Trophoblast cell (in vitro differentiated cells and primary cell): ENCODE measurements at regions not wholly inside any gene's neighbourhood (a gene's known extent, or its start where the extent isn't known, plus 50 kb on each side); places are given as distances from the start of the nearest gene placed in this dataset.

Source experiments
- DNase-seq, 2 donors: peaks; one replicate each; pipeline ENCODE4 v3.0.0-alpha.2; 2016
- H2AFZ ChIP-seq: 2 replicates; pipeline ENCODE4 v1.6.1; 2013; ENCODE audit warnings: low read length, moderate library complexity, mild to moderate bottlenecking; ENCODE audit not compliant: insufficient read depth, poor library complexity
- H2AK5ac ChIP-seq: 2 replicates; pipeline ENCODE4 v1.6.1; 2013; ENCODE audit warnings: mild to moderate bottlenecking, low read length
- H2BK120ac ChIP-seq: 2 replicates; pipeline ENCODE4 v1.6.1; 2013; ENCODE audit warnings: low read length, mild to moderate bottlenecking, moderate library complexity; ENCODE audit not compliant: insufficient read depth, poor library complexity
- H2BK12ac ChIP-seq: 2 replicates; pipeline ENCODE4 v1.6.1; 2013; ENCODE audit warnings: mild to moderate bottlenecking, low read length, moderate library complexity
- H2BK5ac ChIP-seq: 2 replicates; pipeline ENCODE4 v1.6.1; 2013; ENCODE audit warnings: low read length, low read depth, moderate library complexity, mild to moderate bottlenecking; ENCODE audit not compliant: poor library complexity
- H3K14ac ChIP-seq: 2 replicates; pipeline ENCODE4 v1.6.1; 2013; ENCODE audit warnings: mild to moderate bottlenecking, low read length
- H3K18ac ChIP-seq: 2 replicates; pipeline ENCODE4 v1.6.1; 2013; ENCODE audit warnings: mild to moderate bottlenecking, low read length
- H3K23ac ChIP-seq: 2 replicates; pipeline ENCODE4 v1.6.1; 2013; ENCODE audit warnings: low read length
- H3K27ac ChIP-seq: 2 replicates; pipeline ENCODE4 v1.5.1; 2013; ENCODE audit warnings: low read depth, mild to moderate bottlenecking, inconsistent platforms, low read length, moderate library complexity
- H3K27me3 ChIP-seq: 2 replicates; pipeline ENCODE4 v1.6.1; 2013; ENCODE audit warnings: inconsistent platforms, mild to moderate bottlenecking, low read length, moderate library complexity; ENCODE audit not compliant: insufficient read depth
- H3K36me3 ChIP-seq, 2 experiments: 1 replicate in 1 of 2; 2 replicates in 1 of 2; pipeline ENCODE4 v1.6.1; 2013; ENCODE audit warnings: low read length in 2 of 2, mild to moderate bottlenecking in 2 of 2, moderate library complexity in 1 of 2; ENCODE audit not compliant: insufficient read depth in 2 of 2, control insufficient read depth in 1 of 2
- H3K4ac ChIP-seq: 2 replicates; pipeline ENCODE4 v1.6.1; 2013; ENCODE audit warnings: low read depth, mild to moderate bottlenecking, low read length, moderate library complexity
- H3K4me1 ChIP-seq, 2 experiments: 1 replicate in 1 of 2; 2 replicates in 1 of 2; pipeline ENCODE4 v1.6.1; 2013; ENCODE audit warnings: low read length in 2 of 2, mild to moderate bottlenecking in 2 of 2, moderate library complexity in 1 of 2; ENCODE audit not compliant: insufficient read depth in 2 of 2, control insufficient read depth in 1 of 2
- H3K4me2 ChIP-seq: 2 replicates; pipeline ENCODE4 v1.6.1; 2013; ENCODE audit warnings: inconsistent platforms, mild to moderate bottlenecking, low read length, moderate library complexity
- H3K4me3 ChIP-seq: 2 replicates; pipeline ENCODE4 v1.5.1; 2013; ENCODE audit warnings: mild to moderate bottlenecking, low read depth, low read length, inconsistent platforms
- H3K79me1 ChIP-seq: one replicate; pipeline ENCODE4 v1.6.1; 2013; ENCODE audit warnings: low read length
- H3K79me2 ChIP-seq: 2 replicates; pipeline ENCODE4 v1.6.1; 2013; ENCODE audit warnings: low read length, mild to moderate bottlenecking; ENCODE audit not compliant: control insufficient read depth, insufficient read depth, poor library complexity
- H3K9ac ChIP-seq: 2 replicates; pipeline ENCODE4 v1.6.1; 2013; ENCODE audit warnings: mild to moderate bottlenecking, low read length
- H3K9me3 ChIP-seq: 2 replicates; pipeline ENCODE4 v1.6.1; 2013; ENCODE audit warnings: low read depth, mild to moderate bottlenecking, control low read depth, inconsistent platforms, low read length; ENCODE audit not compliant: insufficient read depth
- H4K12ac ChIP-seq: 2 replicates; pipeline ENCODE4 v1.6.1; 2013; ENCODE audit warnings: low read depth, mild to moderate bottlenecking, low read length, moderate library complexity
- H4K8ac ChIP-seq: 2 replicates; pipeline ENCODE4 v1.6.1; 2013; ENCODE audit warnings: low read depth, mild to moderate bottlenecking, low read length, moderate library complexity
- H4K91ac ChIP-seq: one replicate; pipeline ENCODE4 v1.6.1; 2013; ENCODE audit warnings: low read depth, mild to moderate bottlenecking, low read length, moderate library complexity
- WGBS: extraction: QIAGEN DNeasy Blood & Tissue Kit; methylation state at CpG from one replicate; pipeline ENCODE4 v1.1.7; 2013; ENCODE audit warnings: missing lambda C conversion rate; ENCODE audit not compliant: insufficient read length, insufficient coverage; ENCODE audit errors: extremely low coverage; 5-methylcytosine and 5-hydroxymethylcytosine counted together

DNA sequence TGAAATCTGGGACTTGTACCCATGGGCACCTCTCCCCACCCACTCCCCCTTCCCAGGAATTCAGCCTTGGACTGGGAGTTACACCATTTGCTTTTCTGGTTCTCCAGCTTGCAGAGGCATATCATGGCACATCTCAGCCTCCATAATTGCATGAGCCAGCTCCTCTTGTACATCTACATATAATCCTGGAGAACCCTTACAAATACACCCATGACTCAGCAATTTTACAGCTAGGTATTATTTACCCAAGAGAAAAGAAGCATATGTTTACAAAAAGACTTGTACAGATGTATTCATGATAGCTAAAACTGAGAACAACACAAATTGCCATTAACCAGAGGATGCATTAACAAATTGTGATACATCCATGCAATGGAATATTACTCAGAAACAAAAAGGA, 58.4 kb downstream of the RPLP1 start:
- H2BK5ac ChIP-seq, result no peak overlapping the region
- no peak for DNase-seq
- H3K79me1 ChIP-seq, result no peaks in the 10 kb centered on the region
- H4K12ac ChIP-seq, result no peak overlapping the region
- no peak overlapping the region for H3K14ac ChIP-seq
- no peak overlapping the region for H3K18ac ChIP-seq
- H2BK120ac ChIP-seq, result no peak overlapping the region
- no peak overlapping the region for H2AK5ac ChIP-seq
- H3K4ac ChIP-seq, result no peak overlapping the region
- H3K23ac ChIP-seq, result no peak overlapping the region
- no peak overlapping the region for H3K4me2 ChIP-seq
- H2AFZ ChIP-seq, result no peak overlapping the region
- H4K8ac ChIP-seq, result no peak overlapping the region
- H3K9me3 ChIP-seq, result no peaks in the 10 kb centered on the region
- H3K4me1 ChIP-seq, result no peaks in the 10 kb centered on the region
- no peak overlapping the region for H3K4me3 ChIP-seq
- no peak overlapping the region for H3K9ac ChIP-seq
- no peak overlapping the region for H2BK12ac ChIP-seq
- H3K36me3 ChIP-seq, result no peaks in the 10 kb centered on the region
- H4K91ac ChIP-seq, result no peak overlapping the region
- H3K79me2 ChIP-seq, result no peaks in the 10 kb centered on the region
- no peak overlapping the region for H3K27ac ChIP-seq
- no peaks in the 10 kb centered on the region for H3K27me3 ChIP-seq

DNA sequence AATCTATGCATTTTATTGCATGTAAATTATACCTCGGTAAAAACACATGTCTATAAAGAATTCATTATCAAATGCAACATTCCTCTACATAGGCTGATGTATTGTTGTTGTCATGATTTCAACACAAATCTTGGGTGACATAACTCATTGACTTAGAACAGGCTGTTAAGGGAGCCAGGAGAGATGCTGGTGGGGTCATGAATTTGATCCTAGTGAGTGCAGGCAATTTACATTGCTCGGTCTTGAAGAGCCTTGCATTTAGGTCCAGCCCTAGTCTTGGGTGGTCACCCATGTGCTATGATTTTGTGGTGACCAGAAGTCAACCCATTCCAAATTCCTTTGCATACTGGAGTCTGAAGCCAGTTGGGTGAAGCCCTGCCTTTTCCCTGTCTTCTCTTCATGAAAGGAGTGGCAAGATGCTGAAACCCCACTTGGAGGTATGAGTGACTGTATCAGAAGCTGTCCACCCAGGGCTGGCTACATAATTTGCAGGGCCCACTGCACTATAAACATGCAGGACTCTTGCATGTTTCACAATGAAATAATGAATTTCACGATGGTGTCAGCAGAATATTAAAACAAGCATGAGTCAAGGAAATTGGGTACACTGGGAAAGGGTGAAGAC, 59.2 kb downstream of the RPLP1 start:
- H3K4me2 ChIP-seq, result no peak overlapping the region
- no peaks in the 10 kb centered on the region for H3K79me1 ChIP-seq
- H4K12ac ChIP-seq, result no peak overlapping the region
- H2BK12ac ChIP-seq, result no peak overlapping the region
- H3K9me3 ChIP-seq, result no peaks in the 10 kb centered on the region
- H3K4ac ChIP-seq, result no peak overlapping the region
- H3K4me1 ChIP-seq, result no peaks in the 10 kb centered on the region
- no peak overlapping the region for H4K8ac ChIP-seq
- no peak overlapping the region for H4K91ac ChIP-seq
- no peak overlapping the region for H3K27ac ChIP-seq
- H2AFZ ChIP-seq, result no peak overlapping the region
- H3K27me3 ChIP-seq, result no peaks in the 10 kb centered on the region
- no peaks in the 10 kb centered on the region for H3K79me2 ChIP-seq
- no peak overlapping the region for H3K9ac ChIP-seq
- no peak overlapping the region for H3K14ac ChIP-seq
- H2BK120ac ChIP-seq, result no peak overlapping the region
- DNase-seq, result no peak
- H2BK5ac ChIP-seq, result no peak overlapping the region
- H3K23ac ChIP-seq, result no peak overlapping the region
- H3K18ac ChIP-seq, result no peak overlapping the region
- H3K36me3 ChIP-seq, result no peaks in the 10 kb centered on the region
- no CpG with 5 or more reads among the region's 3 CpGs for WGBS
- H3K4me3 ChIP-seq, result no peak overlapping the region
- H2AK5ac ChIP-seq, result no peak overlapping the region

- Histone ChIP-seq H3K9me3 (no peaks in the 10 kb centered on the region), H4K12ac (no peak overlapping the region), H3K9ac (no peak overlapping the region), H3K18ac (no peak overlapping the region), H3K14ac (no peak overlapping the region), H3K27ac (no peak overlapping the region), H3K27me3 (no peaks in the 10 kb centered on the region), H2BK12ac (no peak overlapping the region), H3K4me3 (no peak overlapping the region), H3K23ac (no peak overlapping the region), H3K4me1 (no peaks in the 10 kb centered on the region), H3K4ac (no peak overlapping the region), H2BK5ac (no peak overlapping the region), H3K79me1 (no peaks in the 10 kb centered on the region), H2AK5ac (no peak overlapping the region), H4K91ac (no peak overlapping the region), H4K8ac (no peak overlapping the region), H3K36me3 (no peaks in the 10 kb centered on the region), H2BK120ac (no peak overlapping the region), H3K4me2 (no peak overlapping the region), H3K79me2 (no peaks in the 10 kb centered on the region), H2AFZ (no peak overlapping the region)
- DNase-seq, result no peak
- WGBS, result no CpG with 5 or more reads among the region's 5 CpGs
Observed at GRCh38 chr15:69513450-69513960, 60.9 kb downstream of the RPLP1 start.

- Histone ChIP-seq H3K36me3 (no peaks in the 10 kb centered on the region), H3K27ac (no peak overlapping the region), H4K12ac (no peak overlapping the region), H3K79me2 (no peaks in the 10 kb centered on the region), H4K8ac (no peak overlapping the region), H3K4me2 (no peak overlapping the region), H2AFZ (no peak overlapping the region), H2BK120ac (no peak overlapping the region), H2BK12ac (no peak overlapping the region), H3K4ac (no peak overlapping the region), H4K91ac (no peak overlapping the region), H3K27me3 (no peaks in the 10 kb centered on the region), H2AK5ac (no peak overlapping the region), H3K23ac (no peak overlapping the region), H3K4me1 (no peaks in the 10 kb centered on the region), H2BK5ac (no peak overlapping the region), H3K14ac (no peak overlapping the region), H3K4me3 (no peak overlapping the region), H3K18ac (no peak overlapping the region), H3K79me1 (no peaks in the 10 kb centered on the region), H3K9ac (no peak overlapping the region), H3K9me3 (no peaks in the 10 kb centered on the region)
- DNase-seq, result no peak
- no CpG with 5 or more reads among the region's 7 CpGs for WGBS
Observed at GRCh38 chr15:69513986-69514385, 61.4 kb downstream of the RPLP1 start.
